ENCODE measurements at regions not wholly inside any gene's neighbourhood (a gene's known extent, or its start where the extent isn't known, plus 50 kb on each side); places are given as distances from the start of the nearest gene placed in this dataset.
"Not testable (repeated sequence)": the region's sequence is repeated elsewhere in the genome, so short reads cannot be mapped to it uniquely, and the experiment has no call there.

- no peaks in the 10 kb centered on the region for H3K27me3 Mint-ChIP-seq (ENCODE audit: unreplicated experiment)
- no peak for TF ChIP-seq CTCF (IDR thresholded peaks at IDR 0.05)
- H3K4me3 Mint-ChIP-seq (ENCODE audit: unreplicated experiment) = no peak overlapping the region
- no peak overlapping the region for H3K27ac Mint-ChIP-seq (ENCODE audit: unreplicated experiment)
- H3K36me3 Mint-ChIP-seq (ENCODE audit: unreplicated experiment) = peaks cover 3% of the 10 kb centered on the region
- no peak for DNase-seq (ENCODE audit: extremely low spot score, unreplicated experiment)
- peaks cover 24% of the 10 kb centered on the region for H3K9me3 Mint-ChIP-seq (ENCODE audit: unreplicated experiment)
- peaks cover 10% of the 10 kb centered on the region for H3K4me1 Mint-ChIP-seq (ENCODE audit: unreplicated experiment)
Measured at GRCh38 chr4:54447304-54447703, 210.5 kb upstream of the KIT start.

- peaks cover 4% of the 10 kb centered on the region for H3K27me3 Mint-ChIP-seq (ENCODE audit: unreplicated experiment)
- H3K36me3 Mint-ChIP-seq (ENCODE audit: unreplicated experiment) = peaks cover 3% of the 10 kb centered on the region
- peaks cover 24% of the 10 kb centered on the region for H3K9me3 Mint-ChIP-seq (ENCODE audit: unreplicated experiment)
- peaks cover 10% of the 10 kb centered on the region for H3K4me1 Mint-ChIP-seq (ENCODE audit: unreplicated experiment)
- H3K27ac Mint-ChIP-seq (ENCODE audit: unreplicated experiment) = no peak overlapping the region
- no peak for TF ChIP-seq CTCF (IDR thresholded peaks at IDR 0.05)
- no peak overlapping the region for H3K4me3 Mint-ChIP-seq (ENCODE audit: unreplicated experiment)
- DNase-seq (ENCODE audit: extremely low spot score, unreplicated experiment) = no peak
Measured at GRCh38 chr4:54449999-54450398, 207.8 kb upstream of the KIT start.

GRCh38 chr4:54466960-54467359, 190.8 kb upstream of the KIT start:
- H3K9me3 Mint-ChIP-seq (ENCODE audit: unreplicated experiment) = peaks cover 15% of the 10 kb centered on the region
- not testable (repeated sequence) for H3K36me3 Mint-ChIP-seq (ENCODE audit: unreplicated experiment); H3K27ac Mint-ChIP-seq (ENCODE audit: unreplicated experiment); H3K4me3 Mint-ChIP-seq (ENCODE audit: unreplicated experiment); H3K4me1 Mint-ChIP-seq (ENCODE audit: unreplicated experiment); DNase-seq (ENCODE audit: extremely low spot score, unreplicated experiment); H3K27me3 Mint-ChIP-seq (ENCODE audit: unreplicated experiment)

- no peaks in the 10 kb centered on the region for H3K36me3 Mint-ChIP-seq (ENCODE audit: unreplicated experiment)
- H3K27ac Mint-ChIP-seq (ENCODE audit: unreplicated experiment) = no peak overlapping the region
- no peak overlapping the region for H3K4me3 Mint-ChIP-seq (ENCODE audit: unreplicated experiment)
- DNase-seq (ENCODE audit: extremely low spot score, unreplicated experiment) = no peak
- peaks cover 3% of the 10 kb centered on the region for H3K9me3 Mint-ChIP-seq (ENCODE audit: unreplicated experiment)
- no peak for TF ChIP-seq CTCF (IDR thresholded peaks at IDR 0.05)
- H3K4me1 Mint-ChIP-seq (ENCODE audit: unreplicated experiment) = no peaks in the 10 kb centered on the region
- H3K27me3 Mint-ChIP-seq (ENCODE audit: unreplicated experiment) = no peaks in the 10 kb centered on the region
Measured at GRCh38 chr4:54473077-54473545, 184.6 kb upstream of the KIT start.

GRCh38 chr4:54473798-54474197, 184.0 kb upstream of the KIT start:
- Mint-ChIP-seq H3K4me1 (ENCODE audit: unreplicated experiment) (no peaks in the 10 kb centered on the region), H3K36me3 (ENCODE audit: unreplicated experiment) (no peaks in the 10 kb centered on the region), H3K27me3 (ENCODE audit: unreplicated experiment) (no peaks in the 10 kb centered on the region), H3K4me3 (ENCODE audit: unreplicated experiment) (no peak overlapping the region), H3K27ac (ENCODE audit: unreplicated experiment) (no peak overlapping the region), H3K9me3 (ENCODE audit: unreplicated experiment) (peaks cover under 1% of the 10 kb centered on the region)
- no peak for DNase-seq (ENCODE audit: extremely low spot score, unreplicated experiment)
- no peak for TF ChIP-seq CTCF (IDR thresholded peaks at IDR 0.05)

- TF ChIP-seq CTCF (IDR thresholded peaks at IDR 0.05) = no peak
Measured at GRCh38 chr4:54475546-54475945, 182.2 kb upstream of the KIT start.

More at GRCh38 chr4:54475546-54475945, 182.2 kb upstream of the KIT start:
- H3K9me3 Mint-ChIP-seq (ENCODE audit: unreplicated experiment) = peaks cover 12% of the 10 kb centered on the region
- H3K27me3 Mint-ChIP-seq (ENCODE audit: unreplicated experiment) = no peaks in the 10 kb centered on the region
- no peak overlapping the region for H3K4me3 Mint-ChIP-seq (ENCODE audit: unreplicated experiment)
- no peak for DNase-seq (ENCODE audit: extremely low spot score, unreplicated experiment)
- H3K4me1 Mint-ChIP-seq (ENCODE audit: unreplicated experiment) = no peaks in the 10 kb centered on the region
- H3K27ac Mint-ChIP-seq (ENCODE audit: unreplicated experiment) = no peak overlapping the region
- H3K36me3 Mint-ChIP-seq (ENCODE audit: unreplicated experiment) = peaks cover 5% of the 10 kb centered on the region

Measured in osteocyte (in vitro differentiated cells).